ENCODE measurements at regions not wholly inside any gene's neighbourhood (a gene's known extent, or its start where the extent isn't known, plus 50 kb on each side); places are given as distances from the start of the nearest gene placed in this dataset.

- no peak for DNase-seq (ENCODE audit: low read depth in 2 of 2)
Measured at GRCh38 chr2:59680863-59681262, 872.6 kb downstream of the BCL11A start.

- no peak for DNase-seq (ENCODE audit: low read depth in 2 of 2)
Measured at GRCh38 chr2:59677158-59677557, 876.3 kb downstream of the BCL11A start.

GRCh38 chr2:59674100-59674499 lies 879.4 kb downstream of the BCL11A start:
- no peak for DNase-seq (ENCODE audit: low read depth in 2 of 2)

- DNase-seq (ENCODE audit: low read depth in 2 of 2), result no peak
Measured at GRCh38 chr2:59665021-59665420, 888.4 kb downstream of the BCL11A start.

GRCh38 chr2:59662127-59662861 lies 891.2 kb downstream of the BCL11A start:
- DNase-seq (ENCODE audit: low read depth in 2 of 2), result no peak

- no peak for DNase-seq (ENCODE audit: low read depth in 2 of 2)
Measured at GRCh38 chr2:59660262-59660661, 893.2 kb downstream of the BCL11A start.

- DNase-seq (ENCODE audit: low read depth in 2 of 2), result no peak
Measured at GRCh38 chr2:59658906-59659635, 894.4 kb downstream of the BCL11A start.

- DNase-seq (ENCODE audit: low read depth in 2 of 2), result no peak
Measured at GRCh38 chr2:59655809-59656208, 897.6 kb downstream of the BCL11A start.

GRCh38 chr2:59654710-59655109 lies 898.7 kb downstream of the BCL11A start:
- no peak for DNase-seq (ENCODE audit: low read depth in 2 of 2)

GRCh38 chr2:59653164-59653563 lies 900.3 kb downstream of the BCL11A start:
- no peak for DNase-seq (ENCODE audit: low read depth in 2 of 2)

GRCh38 chr2:59630789-59631188 lies 922.7 kb downstream of the BCL11A start:
- DNase-seq (ENCODE audit: low read depth in 2 of 2), result no peak

- no peak for DNase-seq (ENCODE audit: low read depth in 2 of 2)
Measured at GRCh38 chr2:59627599-59627998, 925.9 kb downstream of the BCL11A start.

- DNase-seq (ENCODE audit: low read depth in 2 of 2), result no peak
Measured at GRCh38 chr2:59622599-59623308, 930.7 kb downstream of the BCL11A start.

GRCh38 chr2:59604123-59604522 lies 949.3 kb downstream of the BCL11A start:
- no peak for DNase-seq (ENCODE audit: low read depth in 2 of 2)

- no peak for DNase-seq (ENCODE audit: low read depth in 2 of 2)
Measured at GRCh38 chr2:59594671-59595222, 958.7 kb downstream of the BCL11A start.

GRCh38 chr2:59590798-59591197 lies 962.7 kb downstream of the BCL11A start:
- no peak for DNase-seq (ENCODE audit: low read depth in 2 of 2)

GRCh38 chr2:59589881-59590280 lies 963.6 kb downstream of the BCL11A start:
- no peak for DNase-seq (ENCODE audit: low read depth in 2 of 2)

GRCh38 chr2:59588286-59588685 lies 965.2 kb downstream of the BCL11A start:
- DNase-seq (ENCODE audit: low read depth in 2 of 2), result no peak

- DNase-seq (ENCODE audit: low read depth in 2 of 2), result no peak
Measured at GRCh38 chr2:59586176-59586575, 967.3 kb downstream of the BCL11A start.

- no peak for DNase-seq (ENCODE audit: low read depth in 2 of 2)
Measured at GRCh38 chr2:59585655-59586054, 967.8 kb downstream of the BCL11A start.

- DNase-seq (ENCODE audit: low read depth in 2 of 2), result no peak
Measured at GRCh38 chr2:59584958-59585357, 968.5 kb downstream of the BCL11A start.

GRCh38 chr2:59583173-59583765 lies 970.2 kb downstream of the BCL11A start:
- no peak for DNase-seq (ENCODE audit: low read depth in 2 of 2)

Measured in fibroblast of skin of left quadriceps (primary cell).